NCI-H345 (cell line): ENCODE measurements at regions not wholly inside any gene's neighbourhood (a gene's known extent, or its start where the extent isn't known, plus 50 kb on each side); places are given as distances from the start of the nearest gene placed in this dataset.
"Not testable (repeated sequence)": the region's sequence is repeated elsewhere in the genome, so short reads cannot be mapped to it uniquely, and the experiment has no call there.

Experiments
- DNase-seq: peaks from one replicate; lab custom pipeline; 2025; lab: John Stamatoyannopoulos, UW

- DNase-seq: no peak
Measured at GRCh38 chr9:96064826-96065481, 189.5 kb downstream of the ERCC6L2 start.

- no peak for DNase-seq
Measured at GRCh38 chr9:96062854-96063253, 187.4 kb downstream of the ERCC6L2 start.

GRCh38 chr9:96062031-96062430 lies 186.5 kb downstream of the ERCC6L2 start:
- DNase-seq: no peak

DNA sequence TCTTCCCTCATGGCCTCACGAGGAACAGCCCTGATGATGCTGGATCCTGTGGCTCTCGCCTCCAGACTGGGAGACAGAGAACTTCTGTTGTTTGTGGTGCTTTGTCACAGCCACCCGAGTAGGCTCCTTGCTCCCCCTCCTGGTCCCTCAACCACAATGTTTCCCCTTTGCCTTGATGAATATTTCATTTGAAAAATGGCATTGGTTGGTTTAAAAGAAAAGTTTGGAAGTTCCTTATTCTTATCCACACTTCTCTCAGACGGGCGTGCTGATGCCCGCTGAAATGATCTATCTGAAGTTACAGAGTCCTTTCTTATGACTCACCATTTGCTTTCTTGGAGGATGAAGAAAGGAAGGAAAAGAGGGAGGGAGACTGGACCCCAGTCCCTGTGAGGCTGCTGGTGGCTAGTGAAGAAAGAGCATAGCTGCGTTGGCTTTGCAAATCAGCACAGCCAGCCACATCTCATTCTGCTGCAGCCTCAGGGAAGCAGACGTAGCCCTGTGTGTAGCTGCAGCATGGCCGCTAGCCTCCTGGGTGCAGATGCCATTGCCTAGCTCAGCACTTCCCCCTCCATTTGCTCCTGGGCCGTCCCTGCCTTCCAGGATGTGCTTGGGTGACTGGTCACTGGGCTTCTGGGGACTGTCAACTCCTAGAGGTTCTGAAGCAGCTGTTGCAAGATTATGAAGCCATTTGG lies 185.9 kb downstream of the ERCC6L2 start:
- DNase-seq: no peak

- no peak for DNase-seq
Measured at GRCh38 chr9:96058218-96058617, 182.7 kb downstream of the ERCC6L2 start.

- no peak for DNase-seq
Measured at GRCh38 chr9:96057155-96057554, 181.7 kb downstream of the ERCC6L2 start.

DNA sequence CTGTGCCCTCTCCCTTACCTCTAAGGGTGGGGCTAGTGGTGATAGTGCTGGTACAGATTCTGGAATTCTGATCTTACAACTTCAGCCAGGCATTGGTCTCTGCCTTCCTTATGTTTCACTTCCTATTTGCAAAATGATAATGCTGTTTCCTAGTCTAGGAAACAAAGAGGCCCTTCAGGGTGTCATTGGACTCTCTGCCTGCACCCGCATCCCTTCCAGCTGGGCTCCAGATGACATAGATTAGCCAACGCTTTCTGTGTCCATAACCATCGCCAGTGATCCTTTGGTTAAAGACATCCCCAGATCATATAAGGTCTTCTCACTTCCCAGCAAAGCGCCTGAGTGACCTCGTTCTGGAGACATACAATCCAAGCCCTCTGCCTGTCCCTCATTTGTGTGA lies 180.7 kb downstream of the ERCC6L2 start:
- no peak for DNase-seq

- DNase-seq: not testable (repeated sequence)
Measured at GRCh38 chr9:96054248-96054647, 178.8 kb downstream of the ERCC6L2 start.

- no peak for DNase-seq
Measured at GRCh38 chr9:96052686-96053085, 177.2 kb downstream of the ERCC6L2 start.

GRCh38 chr9:96051423-96051822 lies 175.9 kb downstream of the ERCC6L2 start:
- DNase-seq: no peak

DNA sequence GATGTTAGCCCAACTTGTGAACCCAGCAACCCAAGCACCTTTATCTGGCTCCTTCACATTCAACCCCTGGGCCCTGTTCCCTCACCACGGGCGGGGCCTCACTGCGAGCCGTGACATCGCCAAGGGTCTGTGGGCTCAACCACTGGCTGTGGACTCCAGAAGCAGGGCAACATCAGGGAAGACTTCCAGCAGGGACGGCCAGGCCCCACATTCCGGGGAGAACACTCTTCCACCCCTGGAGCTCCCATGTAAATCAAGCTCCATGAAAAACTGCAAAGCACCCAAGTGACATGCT lies 175.3 kb downstream of the ERCC6L2 start:
- DNase-seq: no peak

- no peak for DNase-seq
Measured at GRCh38 chr9:96050048-96050860, 174.8 kb downstream of the ERCC6L2 start.

GRCh38 chr9:96048956-96049831 lies 173.7 kb downstream of the ERCC6L2 start:
- no peak for DNase-seq

- DNase-seq: no peak
Measured at GRCh38 chr9:96048104-96048955, 172.8 kb downstream of the ERCC6L2 start.

- DNase-seq: no peak
Measured at GRCh38 chr9:96047741-96048103, 172.2 kb downstream of the ERCC6L2 start.

DNA sequence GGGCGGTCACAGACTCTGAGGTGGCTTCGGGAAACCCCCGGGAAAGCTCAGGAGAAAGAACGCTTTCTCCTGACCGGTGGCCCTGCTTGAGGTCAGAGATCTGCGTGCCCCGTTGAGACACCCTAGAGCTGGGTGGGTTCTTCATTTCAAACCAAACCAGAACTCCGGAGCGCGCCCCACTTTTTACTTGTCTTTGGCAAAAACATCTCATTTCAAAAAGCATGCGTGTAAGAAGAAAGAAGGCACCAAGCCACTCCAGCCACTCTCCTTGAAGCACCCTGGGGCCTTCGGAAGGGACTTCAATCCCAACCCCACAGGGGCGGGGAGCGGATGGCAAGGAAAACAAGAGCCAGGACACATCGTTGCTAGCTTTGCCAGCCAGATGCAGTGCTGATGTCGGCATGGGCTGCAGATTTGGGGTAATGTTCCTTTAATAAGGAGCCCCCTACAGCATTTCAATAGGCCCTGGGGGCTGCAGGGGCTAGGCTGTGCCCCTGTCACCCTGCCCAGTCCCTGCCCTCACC lies 171.7 kb downstream of the ERCC6L2 start:
- DNase-seq: no peak

DNA sequence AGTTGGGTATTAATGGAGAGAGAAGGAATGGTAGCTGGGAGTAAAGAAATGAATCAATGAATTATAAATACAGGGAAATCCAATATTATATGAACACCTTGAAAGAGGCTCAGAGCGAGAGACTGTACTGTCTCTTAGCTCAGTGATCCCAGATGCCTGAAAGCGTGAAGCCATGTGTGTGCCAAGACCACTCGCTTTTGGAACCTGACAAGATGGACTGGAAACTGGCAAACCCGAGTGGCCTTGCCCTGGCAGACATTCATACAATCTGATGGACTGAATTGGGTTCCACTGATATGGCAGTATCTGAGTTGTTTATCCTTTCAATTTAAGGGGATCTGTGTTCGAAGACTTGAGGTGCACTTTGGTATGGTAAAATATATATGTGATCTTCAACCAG lies 170.3 kb downstream of the ERCC6L2 start:
- DNase-seq: no peak

DNA sequence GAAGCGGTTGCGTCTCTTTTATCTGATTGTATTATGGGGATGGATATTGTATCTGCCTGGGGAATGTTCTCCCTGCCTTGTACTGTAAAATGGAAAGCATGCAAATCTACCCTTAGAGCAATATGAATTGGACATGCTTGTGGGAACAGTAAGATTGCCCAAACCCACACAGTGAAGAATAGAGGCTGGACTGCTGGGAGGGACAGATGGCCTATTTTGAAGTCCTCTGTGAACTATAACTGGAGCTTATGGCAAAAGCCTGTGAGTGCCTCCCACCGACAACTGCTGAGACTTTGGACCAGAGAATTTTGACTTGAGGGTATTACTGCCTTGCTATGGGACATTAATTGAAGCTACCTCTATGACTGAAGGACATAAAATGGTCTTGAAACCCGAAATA lies 168.9 kb downstream of the ERCC6L2 start:
- no peak for DNase-seq

GRCh38 chr9:96040591-96041461 lies 165.3 kb downstream of the ERCC6L2 start:
- DNase-seq: peak; percentile 43

DNA sequence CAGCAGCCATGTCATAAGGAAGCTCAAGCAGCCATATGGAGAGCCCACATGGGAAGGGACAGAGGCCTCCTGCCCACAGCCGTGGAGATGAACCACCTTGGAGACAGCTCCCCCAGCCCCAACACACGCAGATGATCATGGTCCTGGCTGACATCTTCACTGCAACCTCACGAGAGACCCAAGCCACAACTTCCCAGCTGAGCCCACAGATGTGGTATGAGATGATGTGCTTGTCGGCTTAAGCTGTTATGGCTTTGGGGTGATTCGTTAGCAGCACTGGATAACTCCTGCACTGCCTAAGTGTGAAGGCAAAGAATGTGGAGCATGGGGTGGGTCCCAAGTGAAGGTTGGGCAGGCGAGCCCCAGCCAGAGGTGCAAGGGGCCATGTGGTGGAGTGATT lies 163.4 kb downstream of the ERCC6L2 start:
- DNase-seq: no peak
